ENCODE measurements at regions not wholly inside any gene's neighbourhood (a gene's known extent, or its start where the extent isn't known, plus 50 kb on each side); places are given as distances from the start of the nearest gene placed in this dataset.

GRCh38 chr2:120428748-120429147 lies 82.8 kb downstream of the INHBB start:
- no peak for DNase-seq

GRCh38 chr2:120429586-120430500 lies 83.9 kb downstream of the INHBB start:
- no peak for DNase-seq

DNA sequence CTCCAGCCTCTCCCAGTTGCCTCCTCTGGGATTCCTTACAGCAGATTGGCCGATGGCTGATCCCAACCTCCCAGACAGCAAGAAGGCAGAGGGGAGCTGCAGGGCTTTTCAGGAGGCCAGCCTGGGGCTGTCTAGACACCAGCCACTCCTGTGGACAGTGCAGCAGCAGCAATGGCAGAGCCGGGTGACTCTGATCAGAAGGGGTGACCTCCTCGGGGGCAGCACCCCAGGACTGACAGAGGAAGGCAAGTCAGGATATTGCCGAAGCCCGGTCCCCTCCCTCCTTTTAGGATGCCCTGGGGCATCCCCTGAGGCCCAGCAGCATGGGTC lies 84.5 kb downstream of the INHBB start:
- DNase-seq, result no peak

DNA sequence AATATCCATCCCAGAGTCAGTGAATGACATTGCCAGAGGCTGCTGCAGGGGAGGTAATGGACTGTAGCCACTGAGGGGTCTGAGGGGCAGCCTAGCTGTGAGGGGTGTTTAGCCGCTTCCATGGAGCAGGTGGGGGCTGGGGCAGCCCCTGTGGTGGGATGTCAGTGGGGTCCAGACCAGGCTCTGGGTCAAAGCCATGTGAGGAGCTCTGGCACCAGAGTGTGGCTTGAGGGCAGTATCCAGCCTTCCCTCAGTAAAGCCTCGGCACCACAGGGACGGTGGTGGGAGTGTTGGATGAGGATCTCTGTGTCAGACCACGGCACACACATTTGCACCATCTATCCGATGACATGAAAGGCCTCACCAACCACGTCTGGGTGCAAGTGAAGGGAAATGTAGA lies 85.0 kb downstream of the INHBB start:
- no peak for DNase-seq

DNA sequence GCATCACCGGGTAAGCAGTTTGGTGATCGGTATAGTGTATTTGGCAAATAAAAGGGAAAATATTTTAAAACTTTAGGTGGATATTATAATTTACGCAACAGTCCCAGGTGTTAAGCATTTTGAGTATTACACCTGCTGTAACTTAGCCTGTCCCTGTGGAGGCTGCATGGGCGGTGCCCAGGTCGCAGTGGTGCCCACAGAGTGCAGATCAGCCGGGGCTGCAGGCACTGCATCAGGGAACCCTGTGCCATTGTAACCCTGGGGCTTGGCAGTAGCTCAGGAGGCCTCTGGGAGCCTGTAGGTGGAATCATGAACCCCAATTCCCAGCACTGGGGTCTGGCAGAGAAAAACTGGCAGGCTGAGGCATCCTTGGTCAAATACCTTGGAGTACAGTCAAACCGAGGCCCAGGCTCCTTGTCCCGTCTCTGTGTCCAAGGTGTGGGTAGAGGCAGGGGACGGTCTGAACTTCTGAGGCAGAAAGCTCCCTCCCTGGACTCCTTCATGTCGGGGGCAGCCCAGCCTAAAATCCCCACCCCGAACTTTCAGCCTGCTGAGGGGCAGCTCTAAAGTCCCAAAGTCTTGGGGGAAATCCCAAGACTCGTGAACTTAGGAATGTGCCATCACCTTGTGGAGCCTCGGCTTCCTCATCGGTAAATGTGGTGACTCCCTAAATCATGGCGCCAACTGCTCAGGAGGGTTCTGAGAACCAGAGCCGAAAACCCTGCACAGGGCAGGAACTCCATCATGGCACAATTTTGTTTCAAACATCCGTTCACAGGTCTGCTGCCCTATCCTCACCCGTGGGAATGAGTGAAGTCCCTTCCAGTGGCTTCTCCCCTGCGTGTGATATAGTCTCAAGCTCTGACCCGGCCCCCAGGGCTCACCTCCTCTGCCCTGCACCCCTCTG lies 85.7 kb downstream of the INHBB start:
- no peak for DNase-seq

DNA sequence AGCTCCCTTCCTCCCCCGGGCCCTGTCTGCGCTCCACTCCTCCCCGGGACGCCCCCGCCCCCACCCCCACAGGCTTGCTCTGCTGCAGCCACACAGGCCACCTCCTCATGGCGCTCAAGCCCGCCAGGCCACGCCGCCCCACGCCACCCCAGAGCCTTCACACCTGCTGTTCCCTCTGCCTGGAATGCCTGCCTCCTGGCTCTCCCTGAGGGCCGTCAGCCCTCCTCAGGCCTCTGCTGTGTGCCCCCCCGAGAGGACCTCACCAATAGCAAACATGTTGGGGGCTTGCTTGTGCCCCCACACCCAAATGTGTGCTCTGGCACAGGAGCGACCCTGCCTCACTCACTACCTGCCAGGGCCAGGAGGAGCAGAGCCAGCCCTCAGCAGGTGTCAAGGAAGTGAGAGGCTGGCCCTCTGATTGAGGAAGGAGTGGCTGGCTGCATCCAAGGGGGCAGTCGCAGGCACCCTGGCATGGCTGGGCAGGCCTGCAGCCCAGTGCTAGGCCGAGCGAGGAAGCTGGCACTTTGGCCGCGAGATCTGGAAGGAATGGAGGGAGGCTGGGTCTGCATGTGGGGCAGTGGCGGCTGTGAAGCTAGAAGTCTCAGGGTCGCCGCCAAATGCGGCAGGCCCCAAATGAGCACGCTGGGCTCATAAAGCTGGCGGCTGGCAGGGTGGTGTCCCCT lies 86.5 kb downstream of the INHBB start:
- no peak for DNase-seq

GRCh38 chr2:120432976-120433815 lies 87.3 kb downstream of the INHBB start:
- no peak for DNase-seq

DNA sequence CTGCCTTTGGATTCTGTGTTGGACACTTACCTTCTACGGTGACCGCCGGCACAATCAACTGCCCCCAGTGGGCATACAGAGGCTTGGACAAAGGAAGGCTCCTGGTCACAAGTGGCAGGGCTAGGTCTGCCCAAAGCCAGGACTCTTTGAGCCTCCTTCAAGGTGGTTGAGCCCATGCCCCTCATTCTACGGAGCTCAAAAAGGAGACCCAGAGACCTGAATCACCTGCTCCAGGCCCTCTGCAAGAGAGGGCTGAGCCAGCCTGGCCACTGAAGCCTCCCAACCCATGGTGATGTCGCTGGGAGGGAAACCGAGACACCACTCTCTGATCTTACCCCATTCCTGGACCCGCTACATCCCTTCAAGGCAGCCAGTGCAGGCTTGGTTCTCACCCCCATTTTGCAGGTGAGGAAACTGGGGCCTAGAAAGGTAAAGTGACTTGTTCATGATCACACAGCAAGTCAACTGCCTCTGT lies 87.9 kb downstream of the INHBB start:
- DNase-seq, result no peak

GRCh38 chr2:120434492-120435308 lies 88.8 kb downstream of the INHBB start:
- DNase-seq, result no peak

- DNase-seq, result no peak
These were observed 89.9 kb downstream of the INHBB start for GRCh38 chr2:120435671-120436459.

- no peak for DNase-seq
These were observed 90.5 kb downstream of the INHBB start for GRCh38 chr2:120436460-120436739.

- DNase-seq, result no peak
These were observed 91.1 kb downstream of the INHBB start for GRCh38 chr2:120436885-120437603.

GRCh38 chr2:120437604-120438000 lies 91.7 kb downstream of the INHBB start:
- DNase-seq, result no peak

- DNase-seq, result no peak
These were observed 92.5 kb downstream of the INHBB start for GRCh38 chr2:120438301-120439066.

DNA sequence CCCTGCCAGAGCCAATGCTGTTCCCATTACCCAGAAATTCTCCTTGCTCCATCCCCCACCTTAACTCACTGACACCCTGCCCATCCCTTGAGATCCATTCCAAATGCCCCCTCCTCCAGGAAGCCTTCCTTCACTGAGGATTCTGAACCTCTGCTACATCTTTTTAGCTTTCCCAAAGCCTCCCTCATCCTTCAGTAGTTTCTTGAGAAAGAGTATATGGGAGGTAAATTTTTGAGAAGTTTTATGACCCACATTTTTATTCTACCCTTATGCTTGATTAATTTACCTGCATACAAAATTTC lies 93.1 kb downstream of the INHBB start:
- DNase-seq, result no peak

GRCh38 chr2:120439637-120440384 lies 93.9 kb downstream of the INHBB start:
- no peak for DNase-seq

GRCh38 chr2:120440521-120441350 lies 94.8 kb downstream of the INHBB start:
- DNase-seq, result no peak

DNA sequence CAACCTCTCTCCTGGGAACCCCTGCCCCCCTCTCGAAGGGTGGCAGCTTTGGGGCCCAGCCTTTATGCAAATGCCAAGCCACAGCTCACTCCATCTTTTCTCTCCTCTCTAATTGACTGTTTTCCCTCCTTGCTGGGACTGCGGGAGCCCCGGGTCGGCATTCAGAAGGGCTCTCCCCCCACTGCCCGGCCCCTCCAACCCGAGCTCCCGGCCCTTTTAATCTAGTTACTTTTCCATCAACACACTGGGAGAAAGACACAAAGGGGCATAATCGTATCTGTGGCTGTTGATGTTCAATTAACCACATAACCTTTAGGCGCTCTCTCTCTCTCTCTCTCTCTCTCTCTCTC lies 95.4 kb downstream of the INHBB start:
- no peak for DNase-seq
